Tibial artery (tissue), 4 donors: ENCODE measurements at regions not wholly inside any gene's neighbourhood (a gene's known extent, or its start where the extent isn't known, plus 50 kb on each side); places are given as distances from the start of the nearest gene placed in this dataset.

Source experiments
- DNase-seq, 2 donors: peaks; one replicate each; pipeline ENCODE4 v3.0.0-alpha.2; 2019
- H3K27ac ChIP-seq, 2 donors: fragments of 200-600 bp; sonication (generic) in 1 of 2; 1 replicate in 1 of 2; 2 replicates in 1 of 2; pipeline ENCODE4 v1.5.1; 2018 to 2019; ENCODE audit warnings: mild to moderate bottlenecking in 1 of 2
- H3K27me3 ChIP-seq, 2 donors: fragments of 200-600 bp; sonication (generic) in 1 of 2; one replicate each; pipeline versions ENCODE4 v1.5.1 to v1.6.0; 2016 to 2019
- H3K36me3 ChIP-seq, 3 donors: fragments of 200-600 bp; sonication (generic) in 2 of 3; one replicate each; pipeline ENCODE4 v1.5.1; 2016 to 2019; ENCODE audit warnings: mild to moderate bottlenecking in 2 of 3
- H3K4me1 ChIP-seq, 4 donors: fragments of 200-600 bp; sonication (generic) in 2 of 4; 1 replicate in 3 of 4; 2 replicates in 1 of 4; pipeline ENCODE4 v1.5.1; 2016 to 2019
- H3K4me3 ChIP-seq, 2 donors: fragments of 200-600 bp; sonication (generic) in 1 of 2; 1 replicate in 1 of 2; 2 replicates in 1 of 2; pipeline ENCODE4 v1.5.1; 2018 to 2019; ENCODE audit warnings: mild to moderate bottlenecking in 2 of 2
- H3K9me3 ChIP-seq, 3 donors: fragments of 200-600 bp; sonication (generic) in 1 of 3; one replicate each; pipeline ENCODE4 v1.5.1; 2016 to 2019
- CTCF ChIP-seq, 2 experiments: fragments of 200-600 bp in 1 of 2; fragments of 450-650 bp in 1 of 2; IDR thresholded peaks; one replicate each; pipeline ENCODE4 v1.5.1; 2017 to 2019; ENCODE audit warnings: antibody characterized with exemption in 2 of 2, mild to moderate bottlenecking in 1 of 2, moderate library complexity in 1 of 2
- intact Hi-C: fragments of 100-400 bp; cut with DNase I; formaldehyde crosslinking; loops from one replicate; pipeline ENCODE4 v1.15.0; 2023; ENCODE audit warnings: low total_unique reads

- no peak for DNase-seq
- Histone ChIP-seq H3K9me3 (no peaks in the 10 kb centered on the region), H3K27ac (no peak overlapping the region), H3K4me3 (no peak overlapping the region), H3K4me1 (peaks cover 0 to 8% (median under 1%) of the 10 kb centered on the region in 4 donors), H3K27me3 (no peaks in the 10 kb centered on the region), H3K36me3 (no peaks in the 10 kb centered on the region)
- intact Hi-C loops, result no loop called here
- TF ChIP-seq CTCF (IDR thresholded peaks at IDR 0.05), result no peak
These were observed 531.4 kb downstream of the ZIC1 start for GRCh38 chr3:147940405-147941193.

DNA sequence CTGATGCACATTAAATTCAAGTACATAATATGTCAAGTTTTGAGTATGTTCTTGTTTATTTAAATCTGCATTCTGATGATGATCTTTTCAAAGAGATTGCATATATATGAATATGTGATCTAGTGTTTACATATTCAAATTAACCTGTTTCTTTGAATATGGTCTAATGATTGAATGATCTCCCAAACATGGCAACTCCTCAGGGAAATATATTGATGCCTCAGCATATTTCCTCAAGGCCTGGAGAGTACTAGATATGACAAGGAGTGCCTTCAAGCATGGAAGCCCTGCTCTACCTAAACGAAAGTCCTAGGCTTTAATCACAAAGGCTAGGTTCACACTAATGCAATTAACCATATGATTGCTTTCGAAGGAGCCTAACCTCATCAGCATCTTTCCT lies 532.8 kb downstream of the ZIC1 start:
- TF ChIP-seq CTCF (IDR thresholded peaks at IDR 0.05), result no peak
- Histone ChIP-seq H3K36me3 (no peaks in the 10 kb centered on the region), H3K27me3 (no peaks in the 10 kb centered on the region), H3K4me1 (peaks cover 0 to 8% (median under 1%) of the 10 kb centered on the region in 4 donors), H3K27ac (no peak overlapping the region), H3K9me3 (no peaks in the 10 kb centered on the region), H3K4me3 (no peak overlapping the region)
- no peak for DNase-seq
- intact Hi-C loops, result no loop called here

DNA sequence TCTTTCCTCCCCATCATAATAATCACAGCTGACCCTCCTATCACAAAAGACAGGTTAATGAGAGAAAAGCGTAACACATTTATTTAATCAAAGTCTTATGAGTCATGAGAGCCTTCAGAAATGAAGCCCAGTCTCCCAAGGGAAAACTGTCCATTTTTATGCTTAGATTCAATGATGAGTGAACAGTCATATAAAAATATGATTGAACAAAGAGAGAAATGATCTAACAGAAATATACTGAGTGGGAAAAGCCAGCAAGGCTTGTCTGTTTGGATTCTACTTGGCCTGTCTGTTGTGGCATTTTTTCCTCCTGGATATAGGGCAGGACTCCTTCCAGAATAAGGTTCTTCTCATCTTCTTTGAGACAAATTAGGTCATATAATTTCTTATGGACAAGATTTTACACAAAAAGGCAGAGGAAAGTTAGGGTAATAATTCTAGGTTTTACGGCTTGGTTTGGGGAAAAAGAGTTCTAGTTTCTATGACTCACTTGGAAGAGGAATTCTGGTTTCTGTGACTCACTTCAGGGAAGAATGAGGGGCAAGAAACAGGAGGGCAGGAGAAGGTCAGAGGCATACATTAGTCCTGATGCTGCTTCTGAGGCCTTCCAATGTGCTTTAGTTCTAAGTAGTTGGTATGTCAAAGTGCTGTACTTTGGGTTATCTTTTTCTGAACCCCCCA lies 534.2 kb downstream of the ZIC1 start:
- DNase-seq, result no peak
- intact Hi-C loops, result no loop called here
- no peaks in the 10 kb centered on the region for H3K36me3 ChIP-seq
- no peak for TF ChIP-seq CTCF (IDR thresholded peaks at IDR 0.05)
- peak overlapping the region in 1 of 2 donors; percentile 55 for H3K27ac ChIP-seq
- no peak overlapping the region for H3K4me3 ChIP-seq
- H3K9me3 ChIP-seq, result no peaks in the 10 kb centered on the region
- no peaks in the 10 kb centered on the region for H3K27me3 ChIP-seq
- peaks cover 0 to 8% (median under 1%) of the 10 kb centered on the region in 4 donors for H3K4me1 ChIP-seq

- Histone ChIP-seq H3K36me3 (no peaks in the 10 kb centered on the region), H3K9me3 (no peaks in the 10 kb centered on the region), H3K4me1 (peaks cover 0 to 8% (median under 1%) of the 10 kb centered on the region in 4 donors), H3K27ac (peak overlapping the region in 1 of 2 donors; percentile 42), H3K4me3 (peak overlapping the region; percentile 35 to 41), H3K27me3 (no peaks in the 10 kb centered on the region)
- peak in 1 of 2 donors; percentile 41 for DNase-seq
- TF ChIP-seq CTCF (IDR thresholded peaks at IDR 0.05), result peak; percentile 46 to 54
- intact Hi-C loops, result no loop called here
These were observed 536.9 kb downstream of the ZIC1 start for GRCh38 chr3:147945968-147946519.

DNA sequence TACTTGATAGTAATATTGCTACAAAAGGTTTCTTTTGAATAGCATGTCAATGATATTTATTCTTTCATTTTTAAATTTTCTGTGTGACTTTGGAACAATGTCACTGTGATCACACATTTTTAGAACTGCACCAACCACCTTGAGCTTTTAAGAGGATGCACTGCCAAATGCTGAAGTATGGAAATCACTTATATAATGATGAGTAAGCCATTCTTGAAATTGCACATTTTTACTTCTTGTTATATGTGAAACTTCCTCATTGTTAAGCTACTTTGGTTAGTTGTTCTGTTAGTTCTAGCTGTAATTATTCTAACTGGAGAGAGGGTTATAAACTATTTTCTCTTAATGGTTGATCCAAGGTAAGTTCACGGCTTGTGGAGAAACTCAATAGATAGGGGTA lies 547.5 kb downstream of the ZIC1 start:
- no peak for DNase-seq
- intact Hi-C loops, result no loop called here
- no peak for TF ChIP-seq CTCF (IDR thresholded peaks at IDR 0.05)
- Histone ChIP-seq H3K27me3 (no peaks in the 10 kb centered on the region), H3K9me3 (no peaks in the 10 kb centered on the region), H3K4me1 (no peaks in the 10 kb centered on the region), H3K27ac (no peak overlapping the region), H3K4me3 (no peak overlapping the region), H3K36me3 (no peaks in the 10 kb centered on the region)
